Panc1 (cell line): ENCODE measurements at regions not wholly inside any gene's neighbourhood (a gene's known extent, or its start where the extent isn't known, plus 50 kb on each side); places are given as distances from the start of the nearest gene placed in this dataset.
"Not testable (repeated sequence)": the region's sequence is repeated elsewhere in the genome, so short reads cannot be mapped to it uniquely, and the experiment has no call there.

ENCODE experiments used
- POLR2AphosphoS5 ChIP-seq: IDR thresholded peaks from 2 replicates; pipeline ENCODE4 v1.6.1; 2012; ENCODE audit warnings: mild to moderate bottlenecking, low read depth, low read length, moderate library complexity
- TCF7L2 ChIP-seq: IDR thresholded peaks from 2 replicates; pipeline ENCODE4 v1.6.1; 2011; ENCODE audit warnings: mild to moderate bottlenecking, low read depth, low read length, inconsistent platforms
- TF ChIP-seq, protein P1 (sequence below): fragments of 450-650 bp; IDR thresholded peaks from 2 replicates; pipeline ENCODE4 v1.5.1; 2017; ENCODE audit warnings: mild to moderate bottlenecking
- TF ChIP-seq, protein P2 (sequence below), 2 experiments: IDR thresholded peaks; 2 replicates each; pipeline ENCODE4 v1.6.1; 2011 to 2012; ENCODE audit warnings: low read depth in 2 of 2, control low read depth in 1 of 2, low read length in 1 of 2, mild to moderate bottlenecking in 1 of 2, moderate library complexity in 1 of 2; ENCODE audit not compliant: insufficient read depth in 1 of 2

GRCh38 chr9:42323084-42323809, 139.8 kb downstream of the SPATA31A6 start:
- TF ChIP-seq, protein P1, sequence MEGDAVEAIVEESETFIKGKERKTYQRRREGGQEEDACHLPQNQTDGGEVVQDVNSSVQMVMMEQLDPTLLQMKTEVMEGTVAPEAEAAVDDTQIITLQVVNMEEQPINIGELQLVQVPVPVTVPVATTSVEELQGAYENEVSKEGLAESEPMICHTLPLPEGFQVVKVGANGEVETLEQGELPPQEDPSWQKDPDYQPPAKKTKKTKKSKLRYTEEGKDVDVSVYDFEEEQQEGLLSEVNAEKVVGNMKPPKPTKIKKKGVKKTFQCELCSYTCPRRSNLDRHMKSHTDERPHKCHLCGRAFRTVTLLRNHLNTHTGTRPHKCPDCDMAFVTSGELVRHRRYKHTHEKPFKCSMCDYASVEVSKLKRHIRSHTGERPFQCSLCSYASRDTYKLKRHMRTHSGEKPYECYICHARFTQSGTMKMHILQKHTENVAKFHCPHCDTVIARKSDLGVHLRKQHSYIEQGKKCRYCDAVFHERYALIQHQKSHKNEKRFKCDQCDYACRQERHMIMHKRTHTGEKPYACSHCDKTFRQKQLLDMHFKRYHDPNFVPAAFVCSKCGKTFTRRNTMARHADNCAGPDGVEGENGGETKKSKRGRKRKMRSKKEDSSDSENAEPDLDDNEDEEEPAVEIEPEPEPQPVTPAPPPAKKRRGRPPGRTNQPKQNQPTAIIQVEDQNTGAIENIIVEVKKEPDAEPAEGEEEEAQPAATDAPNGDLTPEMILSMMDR: not testable (repeated sequence)
- TF ChIP-seq, protein P2, sequence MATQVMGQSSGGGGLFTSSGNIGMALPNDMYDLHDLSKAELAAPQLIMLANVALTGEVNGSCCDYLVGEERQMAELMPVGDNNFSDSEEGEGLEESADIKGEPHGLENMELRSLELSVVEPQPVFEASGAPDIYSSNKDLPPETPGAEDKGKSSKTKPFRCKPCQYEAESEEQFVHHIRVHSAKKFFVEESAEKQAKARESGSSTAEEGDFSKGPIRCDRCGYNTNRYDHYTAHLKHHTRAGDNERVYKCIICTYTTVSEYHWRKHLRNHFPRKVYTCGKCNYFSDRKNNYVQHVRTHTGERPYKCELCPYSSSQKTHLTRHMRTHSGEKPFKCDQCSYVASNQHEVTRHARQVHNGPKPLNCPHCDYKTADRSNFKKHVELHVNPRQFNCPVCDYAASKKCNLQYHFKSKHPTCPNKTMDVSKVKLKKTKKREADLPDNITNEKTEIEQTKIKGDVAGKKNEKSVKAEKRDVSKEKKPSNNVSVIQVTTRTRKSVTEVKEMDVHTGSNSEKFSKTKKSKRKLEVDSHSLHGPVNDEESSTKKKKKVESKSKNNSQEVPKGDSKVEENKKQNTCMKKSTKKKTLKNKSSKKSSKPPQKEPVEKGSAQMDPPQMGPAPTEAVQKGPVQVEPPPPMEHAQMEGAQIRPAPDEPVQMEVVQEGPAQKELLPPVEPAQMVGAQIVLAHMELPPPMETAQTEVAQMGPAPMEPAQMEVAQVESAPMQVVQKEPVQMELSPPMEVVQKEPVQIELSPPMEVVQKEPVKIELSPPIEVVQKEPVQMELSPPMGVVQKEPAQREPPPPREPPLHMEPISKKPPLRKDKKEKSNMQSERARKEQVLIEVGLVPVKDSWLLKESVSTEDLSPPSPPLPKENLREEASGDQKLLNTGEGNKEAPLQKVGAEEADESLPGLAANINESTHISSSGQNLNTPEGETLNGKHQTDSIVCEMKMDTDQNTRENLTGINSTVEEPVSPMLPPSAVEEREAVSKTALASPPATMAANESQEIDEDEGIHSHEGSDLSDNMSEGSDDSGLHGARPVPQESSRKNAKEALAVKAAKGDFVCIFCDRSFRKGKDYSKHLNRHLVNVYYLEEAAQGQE (IDR thresholded peaks at IDR 0.05; ENCODE audit: insufficient read depth in 1 of 2, low read depth in 2 of 2, low read length in 1 of 2): not testable (repeated sequence)
- TF ChIP-seq POLR2AphosphoS5, TCF7L2: not testable (repeated sequence)
